GM18520 (cell line): ENCODE measurements at regions not wholly inside any gene's neighbourhood (a gene's known extent, or its start where the extent isn't known, plus 50 kb on each side); places are given as distances from the start of the nearest gene placed in this dataset.

Experiments
- ATAC-seq: cut with Tn5 transposase; IDR thresholded peaks from one replicate; pipeline ENCODE4 v1.9.1; 2021; ENCODE audit not compliant: unreplicated experiment

- no peak for ATAC-seq
Measured at GRCh38 chr15:93150910-93151881, 62.2 kb upstream of the RGMA start.

GRCh38 chr15:93146601-93147000 is 57.6 kb upstream of the RGMA start:
- ATAC-seq: no peak

GRCh38 chr15:93146196-93146595 is 57.2 kb upstream of the RGMA start:
- no peak for ATAC-seq

- ATAC-seq: no peak
Measured at GRCh38 chr15:93144463-93145236, 55.6 kb upstream of the RGMA start.

- ATAC-seq: no peak
Measured at GRCh38 chr15:93143186-93143585, 54.2 kb upstream of the RGMA start.

GRCh38 chr15:93141371-93141794 is 52.4 kb upstream of the RGMA start:
- no peak for ATAC-seq

- ATAC-seq: no peak
Measured at GRCh38 chr15:93139436-93139835, 50.4 kb upstream of the RGMA start.

GRCh38 chr15:93138681-93139250 is 49.8 kb upstream of the RGMA start:
- no peak for ATAC-seq
